ENCODE measurements at regions not wholly inside any gene's neighbourhood (a gene's known extent, or its start where the extent isn't known, plus 50 kb on each side); places are given as distances from the start of the nearest gene placed in this dataset.

GRCh38 chr6:16078064-16078463 is 50.8 kb upstream of the MYLIP start:
- H3K27ac ChIP-seq, result no peak overlapping the region
- TF ChIP-seq, protein P1, sequence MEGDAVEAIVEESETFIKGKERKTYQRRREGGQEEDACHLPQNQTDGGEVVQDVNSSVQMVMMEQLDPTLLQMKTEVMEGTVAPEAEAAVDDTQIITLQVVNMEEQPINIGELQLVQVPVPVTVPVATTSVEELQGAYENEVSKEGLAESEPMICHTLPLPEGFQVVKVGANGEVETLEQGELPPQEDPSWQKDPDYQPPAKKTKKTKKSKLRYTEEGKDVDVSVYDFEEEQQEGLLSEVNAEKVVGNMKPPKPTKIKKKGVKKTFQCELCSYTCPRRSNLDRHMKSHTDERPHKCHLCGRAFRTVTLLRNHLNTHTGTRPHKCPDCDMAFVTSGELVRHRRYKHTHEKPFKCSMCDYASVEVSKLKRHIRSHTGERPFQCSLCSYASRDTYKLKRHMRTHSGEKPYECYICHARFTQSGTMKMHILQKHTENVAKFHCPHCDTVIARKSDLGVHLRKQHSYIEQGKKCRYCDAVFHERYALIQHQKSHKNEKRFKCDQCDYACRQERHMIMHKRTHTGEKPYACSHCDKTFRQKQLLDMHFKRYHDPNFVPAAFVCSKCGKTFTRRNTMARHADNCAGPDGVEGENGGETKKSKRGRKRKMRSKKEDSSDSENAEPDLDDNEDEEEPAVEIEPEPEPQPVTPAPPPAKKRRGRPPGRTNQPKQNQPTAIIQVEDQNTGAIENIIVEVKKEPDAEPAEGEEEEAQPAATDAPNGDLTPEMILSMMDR (conservative IDR thresholded peaks at IDR 0.05), result no peak

- TF ChIP-seq, protein P1 (conservative IDR thresholded peaks at IDR 0.05), result no peak
- no peak overlapping the region for H3K27ac ChIP-seq
Observed at GRCh38 chr6:16069671-16070070, 59.2 kb upstream of the MYLIP start.

GRCh38 chr6:16069222-16069621 is 59.7 kb upstream of the MYLIP start:
- TF ChIP-seq, protein P1 (conservative IDR thresholded peaks at IDR 0.05), result no peak

DNA sequence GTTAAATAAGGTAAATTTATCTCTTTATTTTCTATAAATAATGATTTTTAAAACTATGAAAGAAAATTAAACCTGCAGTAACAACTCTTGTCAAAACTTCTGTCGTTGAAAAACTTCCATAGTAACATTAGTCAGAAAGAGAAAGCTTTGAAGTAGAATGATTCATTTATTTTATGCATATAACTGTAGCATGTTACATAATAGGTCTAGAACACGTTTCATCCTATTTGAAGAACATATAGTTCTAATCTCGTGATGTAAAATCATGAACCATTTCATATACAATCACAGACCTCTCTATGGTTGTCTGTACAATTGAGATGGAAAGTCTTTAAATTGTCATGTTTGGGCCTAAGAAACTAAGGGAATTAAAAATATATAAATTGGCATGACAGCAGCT is 61.3 kb upstream of the MYLIP start:
- H3K27ac ChIP-seq, result no peak overlapping the region
- TF ChIP-seq, protein P1 (conservative IDR thresholded peaks at IDR 0.05), result no peak

More at GRCh38 chr6:16069222-16069621, 59.7 kb upstream of the MYLIP start:
- no peak overlapping the region for H3K27ac ChIP-seq

GRCh38 chr6:16064671-16065072 is 64.2 kb upstream of the MYLIP start:
- H3K27ac ChIP-seq, result no peak overlapping the region
- TF ChIP-seq, protein P1 (conservative IDR thresholded peaks at IDR 0.05), result no peak

DNA sequence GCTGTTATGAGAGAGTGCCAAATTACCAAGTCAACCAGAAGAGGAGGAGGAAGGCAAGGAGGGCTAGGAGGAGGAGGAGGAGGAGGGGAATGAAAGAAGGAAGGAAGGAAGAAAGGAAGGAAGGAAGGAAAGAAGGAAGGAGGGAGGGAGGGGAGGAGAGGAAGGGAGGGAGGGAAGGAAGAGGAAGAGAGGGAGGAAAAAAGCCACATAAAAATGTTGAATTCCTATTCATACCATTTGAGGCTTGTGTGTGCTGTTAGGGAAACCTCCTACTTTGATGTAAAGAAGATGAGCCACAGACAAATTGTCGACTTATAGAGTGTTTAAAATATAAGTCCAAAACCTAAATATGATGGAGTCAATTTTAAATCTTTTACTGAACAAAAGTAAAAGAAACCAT is 65.3 kb upstream of the MYLIP start:
- H3K27ac ChIP-seq, result no peak overlapping the region
- TF ChIP-seq, protein P1 (conservative IDR thresholded peaks at IDR 0.05), result no peak

GRCh38 chr6:16061818-16062217 is 67.1 kb upstream of the MYLIP start:
- H3K27ac ChIP-seq, result no peak overlapping the region
- TF ChIP-seq, protein P1 (conservative IDR thresholded peaks at IDR 0.05), result no peak

DNA sequence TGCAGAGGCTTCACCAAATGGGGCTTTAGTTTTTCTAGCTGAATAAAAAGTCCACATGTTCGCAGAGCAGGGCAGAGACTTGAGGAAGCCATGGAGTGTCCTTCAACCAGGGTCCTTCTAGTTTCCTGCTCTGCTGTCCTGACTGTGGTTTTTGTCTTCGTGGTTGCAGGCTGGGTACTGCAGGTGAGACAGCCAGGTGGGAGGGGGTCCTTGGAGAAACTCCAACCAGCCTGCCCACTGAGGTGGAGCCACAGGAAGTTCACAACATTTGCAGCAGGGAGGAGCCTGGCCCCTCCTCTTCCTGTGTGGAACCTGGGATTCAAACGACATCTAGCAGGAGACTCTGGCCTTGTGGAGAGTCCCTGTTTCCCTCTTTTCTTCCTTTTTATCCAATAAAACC is 68.8 kb upstream of the MYLIP start:
- TF ChIP-seq, protein P1 (conservative IDR thresholded peaks at IDR 0.05), result no peak

More for the DNA sequence above, 68.8 kb upstream of the MYLIP start:
- no peak overlapping the region for H3K27ac ChIP-seq
